Mesenchymal stem cell (in vitro differentiated cells and primary cell): ENCODE measurements at regions not wholly inside any gene's neighbourhood (a gene's known extent, or its start where the extent isn't known, plus 50 kb on each side); places are given as distances from the start of the nearest gene placed in this dataset.
"Not testable (repeated sequence)": the region's sequence is repeated elsewhere in the genome, so short reads cannot be mapped to it uniquely, and the experiment has no call there.

Source experiments
- DNase-seq: peaks from one replicate; pipeline ENCODE4 v3.0.0-alpha.2; 2013
- H2AFZ ChIP-seq: one replicate; pipeline ENCODE4 v1.6.1; 2013; ENCODE audit warnings: low read depth, mild to moderate bottlenecking, control low read depth, inconsistent platforms, low read length, moderate library complexity
- H2AK5ac ChIP-seq: 2 replicates; pipeline ENCODE4 v1.6.1; 2013; ENCODE audit warnings: low read length, moderate library complexity, mild to moderate bottlenecking, inconsistent platforms; ENCODE audit not compliant: severe bottlenecking
- H2BK120ac ChIP-seq: one replicate; pipeline ENCODE4 v1.6.1; 2013; ENCODE audit warnings: low read depth, mild to moderate bottlenecking, inconsistent platforms, low read length, moderate library complexity
- H2BK12ac ChIP-seq, 2 experiments: one replicate each; pipeline ENCODE4 v1.6.1; 2013; ENCODE audit warnings: inconsistent platforms in 2 of 2, low read length in 2 of 2, mild to moderate bottlenecking in 2 of 2, moderate library complexity in 2 of 2, control low read depth in 1 of 2
- H2BK15ac ChIP-seq: one replicate; pipeline ENCODE4 v1.6.1; 2013; ENCODE audit warnings: mild to moderate bottlenecking, low read depth, inconsistent platforms; ENCODE audit not compliant: poor library complexity, severe bottlenecking
- H2BK5ac ChIP-seq: 2 replicates; pipeline ENCODE4 v1.6.1; 2013; ENCODE audit warnings: low read depth, mild to moderate bottlenecking, low read length, control low read depth, inconsistent platforms; ENCODE audit not compliant: poor library complexity, severe bottlenecking
- H3K14ac ChIP-seq, 2 experiments: one replicate each; pipeline ENCODE4 v1.6.1; 2013; ENCODE audit warnings: inconsistent platforms in 2 of 2, low read length in 2 of 2, control low read depth in 1 of 2, mild to moderate bottlenecking in 1 of 2, moderate library complexity in 1 of 2
- H3K18ac ChIP-seq, 2 experiments: one replicate each; pipeline ENCODE4 v1.6.1; 2013; ENCODE audit warnings: inconsistent platforms in 2 of 2, low read length in 2 of 2, control low read depth in 1 of 2, low read depth in 1 of 2, mild to moderate bottlenecking in 1 of 2
- H3K23ac ChIP-seq, 2 experiments: one replicate each; pipeline ENCODE4 v1.6.1; 2013; ENCODE audit warnings: inconsistent platforms in 2 of 2, low read length in 2 of 2, mild to moderate bottlenecking in 2 of 2, moderate library complexity in 2 of 2, control low read depth in 1 of 2
- H3K27ac ChIP-seq: 2 replicates; pipeline ENCODE4 v1.5.1; 2013; ENCODE audit warnings: mild to moderate bottlenecking, moderate library complexity, low read length, control low read depth, inconsistent platforms; ENCODE audit not compliant: poor library complexity, severe bottlenecking
- H3K27me3 ChIP-seq, 2 experiments: 2 replicates each; pipeline versions ENCODE4 v1.6.1 to v1.7.0; 2013; ENCODE audit warnings: low read length in 2 of 2, mild to moderate bottlenecking in 2 of 2, moderate library complexity in 2 of 2, control low read depth in 1 of 2, inconsistent platforms in 1 of 2; ENCODE audit not compliant: control insufficient read depth in 1 of 2, insufficient read depth in 1 of 2
- H3K36me3 ChIP-seq, 2 experiments: 2 replicates each; pipeline versions ENCODE4 v1.6.1 to v1.7.0; 2013; ENCODE audit warnings: low read length in 2 of 2, control low read depth in 1 of 2, inconsistent platforms in 1 of 2, low read depth in 1 of 2, mild to moderate bottlenecking in 1 of 2; ENCODE audit not compliant: insufficient read depth in 2 of 2, control insufficient read depth in 1 of 2
- H3K4ac ChIP-seq, 2 experiments: one replicate each; pipeline ENCODE4 v1.6.1; 2013; ENCODE audit warnings: inconsistent platforms in 2 of 2, low read length in 2 of 2, mild to moderate bottlenecking in 2 of 2, moderate library complexity in 2 of 2, control low read depth in 1 of 2, low read depth in 1 of 2
- H3K4me1 ChIP-seq: 2 replicates; pipeline ENCODE4 v1.6.1; 2013; ENCODE audit warnings: low read depth, low read length, control low read depth; ENCODE audit not compliant: control insufficient read depth, insufficient read depth
- H3K4me2 ChIP-seq: 2 replicates; pipeline ENCODE4 v1.6.1; 2013; ENCODE audit warnings: low read length, mild to moderate bottlenecking, inconsistent platforms; ENCODE audit not compliant: poor library complexity, severe bottlenecking
- H3K4me3 ChIP-seq, 2 experiments: 2 replicates each; pipeline versions ENCODE4 v1.5.1 to v1.7.0; 2013; ENCODE audit warnings: low read length in 2 of 2, mild to moderate bottlenecking in 2 of 2, control low read depth in 1 of 2, low read depth in 1 of 2; ENCODE audit not compliant: insufficient read depth in 1 of 2
- H3K79me1 ChIP-seq: replicated peaks from 2 replicates; pipeline ENCODE4 v1.6.1; 2013; ENCODE audit warnings: mild to moderate bottlenecking, control low read depth, low read length, inconsistent platforms; ENCODE audit not compliant: poor library complexity, severe bottlenecking
- H3K9ac ChIP-seq: 2 replicates; pipeline ENCODE4 v1.7.0; 2013; ENCODE audit warnings: mild to moderate bottlenecking, low read length, moderate library complexity
- H3K9me3 ChIP-seq: 2 replicates; pipeline ENCODE4 v1.7.0; 2013; ENCODE audit warnings: mild to moderate bottlenecking, low read length; ENCODE audit not compliant: control insufficient read depth
- H4K8ac ChIP-seq: one replicate; pipeline ENCODE4 v1.6.1; 2013; ENCODE audit warnings: inconsistent platforms, mild to moderate bottlenecking, low read length, moderate library complexity
- H4K91ac ChIP-seq: one replicate; pipeline ENCODE4 v1.6.1; 2013; ENCODE audit warnings: mild to moderate bottlenecking, low read length, inconsistent platforms
- WGBS: methylation state at CpG from one replicate; pipeline ENCODE4 v1.1.7; 2013; ENCODE audit warnings: mixed read lengths; 5-methylcytosine and 5-hydroxymethylcytosine counted together

DNA sequence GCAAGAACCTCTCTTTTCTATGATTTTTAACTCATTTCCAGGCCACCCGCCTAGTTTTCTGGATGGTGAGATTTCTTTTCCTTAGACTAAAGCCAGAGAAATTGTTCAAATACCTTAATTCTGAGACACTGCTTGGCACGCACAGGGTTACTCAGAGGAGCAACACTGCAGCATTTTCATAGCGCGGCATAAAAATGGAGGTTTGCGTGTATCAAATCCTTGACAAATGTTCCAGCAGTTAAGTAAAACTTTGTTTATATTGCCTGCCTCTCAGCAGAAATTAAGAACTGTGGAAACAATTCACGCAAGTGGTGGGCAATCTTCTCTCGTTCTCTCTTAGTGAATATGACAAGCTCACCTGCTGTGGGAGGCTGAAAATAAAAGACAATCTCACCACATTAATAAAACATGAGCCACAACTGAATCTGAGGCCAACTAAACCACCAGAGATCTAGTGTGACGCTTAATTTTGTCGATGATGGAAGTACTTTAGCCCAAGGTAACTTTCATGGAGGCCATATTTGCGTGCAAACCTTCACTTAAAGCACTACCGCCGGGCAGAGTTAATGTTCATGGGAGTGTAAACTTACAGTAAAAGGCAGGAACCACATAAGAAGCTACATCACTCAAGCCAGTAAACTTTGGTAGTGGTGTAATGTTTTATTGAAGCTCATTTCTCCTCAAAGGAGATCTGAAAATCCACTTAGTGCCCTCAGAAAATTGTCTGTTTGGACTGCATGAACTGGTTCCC, 894.8 kb upstream of the EPHA5 start:
- H3K18ac ChIP-seq: peak overlapping the region in 1 of 2 experiments; percentile 17
- H2BK120ac ChIP-seq: no peak overlapping the region
- H2AFZ ChIP-seq: no peak overlapping the region
- no peak overlapping the region for H3K14ac ChIP-seq
- H2BK12ac ChIP-seq: peak overlapping the region in 1 of 2 experiments; percentile 23
- peaks cover 7% of the 10 kb centered on the region for H3K4me1 ChIP-seq
- peak overlapping the region; percentile 100 for H3K27ac ChIP-seq
- peak overlapping the region; percentile 99 for H2BK5ac ChIP-seq
- peak; percentile 83 for DNase-seq
- no peaks in the 10 kb centered on the region for H3K36me3 ChIP-seq
- peak overlapping the region; percentile 48 for H3K9ac ChIP-seq
- H3K23ac ChIP-seq: no peak overlapping the region
- no peak overlapping the region for H4K8ac ChIP-seq
- peak overlapping the region; percentile 52 for H2BK15ac ChIP-seq
- peak overlapping the region; percentile 27 for H2AK5ac ChIP-seq
- no peak overlapping the region for H3K4me3 ChIP-seq
- no peaks in the 10 kb centered on the region for H3K27me3 ChIP-seq
- H3K79me1 ChIP-seq: no peaks in the 10 kb centered on the region
- H3K4ac ChIP-seq: no peak overlapping the region
- H3K4me2 ChIP-seq: peak overlapping the region; percentile 65
- WGBS: 71% methylated on average over 10 of the region's 12 CpGs
- no peak overlapping the region for H4K91ac ChIP-seq
- H3K9me3 ChIP-seq: no peaks in the 10 kb centered on the region

DNA sequence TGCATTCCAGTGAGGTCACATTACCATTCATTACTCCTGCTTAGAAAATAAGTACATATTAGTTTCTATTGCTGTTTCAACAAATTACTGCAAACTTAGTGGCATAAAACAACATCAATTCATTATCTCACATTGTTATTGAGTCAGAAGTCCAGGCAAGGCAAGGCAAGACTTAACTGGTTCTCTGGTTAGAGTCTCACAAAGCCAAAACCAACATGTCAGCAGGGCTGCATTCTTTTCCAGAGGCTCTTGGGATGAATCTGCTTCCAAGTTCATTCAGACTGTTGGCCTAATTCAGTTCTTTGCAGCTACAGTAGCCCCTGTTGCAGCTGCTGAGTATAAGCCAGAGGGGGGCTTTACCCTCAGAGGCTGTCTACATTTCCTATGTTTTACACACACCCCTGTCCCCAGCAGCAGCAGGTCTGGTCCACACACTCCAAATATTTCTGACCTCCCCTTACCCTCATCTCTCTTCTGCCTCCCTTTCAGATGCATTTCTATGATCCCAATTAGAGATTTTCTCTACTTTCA, 892.1 kb upstream of the EPHA5 start:
- Histone ChIP-seq H3K4ac (no peak overlapping the region), H3K18ac (no peak overlapping the region), H3K4me3 (no peak overlapping the region), H4K91ac (no peak overlapping the region), H3K4me1 (peaks cover 7% of the 10 kb centered on the region), H2BK12ac (no peak overlapping the region), H3K9me3 (no peaks in the 10 kb centered on the region), H3K14ac (no peak overlapping the region), H2AFZ (no peak overlapping the region), H2BK5ac (no peak overlapping the region), H2AK5ac (peak overlapping the region; percentile 74), H3K27ac (peak overlapping the region; percentile 18), H2BK120ac (no peak overlapping the region), H3K27me3 (no peaks in the 10 kb centered on the region), H3K9ac (no peak overlapping the region), H2BK15ac (no peak overlapping the region), H3K23ac (no peak overlapping the region), H4K8ac (no peak overlapping the region), H3K4me2 (no peak overlapping the region), H3K36me3 (no peaks in the 10 kb centered on the region), H3K79me1 (no peaks in the 10 kb centered on the region)
- DNase-seq: no peak

DNA sequence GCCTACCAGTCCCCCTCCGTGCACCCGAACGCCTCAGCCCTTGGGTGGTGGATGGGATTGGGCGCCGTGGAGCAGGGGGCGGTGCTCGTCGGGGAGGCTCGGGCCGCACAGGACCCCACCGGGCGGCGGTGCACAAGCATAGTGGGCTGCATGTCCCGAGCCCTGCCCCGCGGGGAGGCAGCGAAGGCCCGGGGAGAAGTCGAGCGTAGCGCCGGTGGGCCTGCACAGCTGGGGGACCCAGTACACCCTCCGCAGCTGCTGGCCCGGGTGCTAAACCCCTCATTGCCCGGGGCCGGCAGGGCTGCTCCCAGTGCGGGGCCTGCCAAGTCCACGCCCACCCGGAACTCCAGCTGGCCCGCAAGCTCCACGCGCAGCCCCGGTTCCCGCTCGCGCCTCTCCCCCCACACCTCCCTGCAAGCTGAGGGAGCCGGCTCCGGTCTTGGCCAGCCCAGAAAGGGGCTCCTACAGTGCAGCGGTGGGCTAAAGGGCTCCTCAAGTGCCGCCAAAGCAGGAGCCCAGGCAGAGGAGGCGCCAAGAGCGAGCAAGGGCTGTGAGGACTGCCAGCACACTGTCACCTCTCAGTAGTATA, 891.3 kb upstream of the EPHA5 start:
- WGBS: 98% methylated on average over 42 of the region's 42 CpGs
- H3K4me2 ChIP-seq, H2BK15ac ChIP-seq, H4K91ac ChIP-seq, H2AK5ac ChIP-seq, H3K23ac ChIP-seq, H3K27ac ChIP-seq, H2AFZ ChIP-seq, H2BK5ac ChIP-seq, DNase-seq, H3K4me3 ChIP-seq, H3K9me3 ChIP-seq, H3K36me3 ChIP-seq, H3K4ac ChIP-seq, H3K9ac ChIP-seq, H3K18ac ChIP-seq, H3K27me3 ChIP-seq, H3K14ac ChIP-seq, H2BK12ac ChIP-seq, H4K8ac ChIP-seq, H3K79me1 ChIP-seq, H3K4me1 ChIP-seq: not testable (repeated sequence)
- peak overlapping the region; percentile 8 for H2BK120ac ChIP-seq

DNA sequence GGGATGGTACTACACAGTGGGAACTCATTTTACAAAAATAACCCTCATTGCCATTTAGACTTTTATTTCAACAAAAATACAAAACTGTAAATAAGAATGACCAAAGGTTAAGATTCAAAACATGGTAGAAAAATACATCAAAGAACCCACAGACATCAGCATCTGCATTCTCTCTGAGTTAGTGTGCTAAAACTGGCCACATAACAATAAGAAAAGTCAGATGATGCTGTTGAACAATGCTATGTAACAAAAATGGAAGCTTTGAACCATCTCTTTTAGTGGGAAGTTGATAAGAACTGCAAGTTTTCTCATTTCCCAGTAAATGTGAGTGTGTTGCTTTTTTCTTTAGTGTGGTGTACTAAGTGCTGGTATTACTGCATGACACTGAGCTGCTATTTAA, 888.4 kb upstream of the EPHA5 start:
- Histone ChIP-seq H2BK5ac (no peak overlapping the region), H2BK15ac (no peak overlapping the region), H2AK5ac (no peak overlapping the region), H3K27ac (no peak overlapping the region), H3K79me1 (no peaks in the 10 kb centered on the region), H3K9ac (no peak overlapping the region), H3K4me1 (peaks cover 3% of the 10 kb centered on the region), H4K8ac (no peak overlapping the region), H2BK120ac (no peak overlapping the region), H3K4me3 (no peak overlapping the region), H4K91ac (no peak overlapping the region), H3K9me3 (no peaks in the 10 kb centered on the region), H3K27me3 (no peaks in the 10 kb centered on the region), H3K4me2 (no peak overlapping the region), H3K4ac (no peak overlapping the region), H3K18ac (no peak overlapping the region), H2AFZ (no peak overlapping the region), H3K23ac (no peak overlapping the region), H2BK12ac (no peak overlapping the region), H3K14ac (no peak overlapping the region), H3K36me3 (no peaks in the 10 kb centered on the region)
- no peak for DNase-seq
